ENCODE measurements at regions not wholly inside any gene's neighbourhood (a gene's known extent, or its start where the extent isn't known, plus 50 kb on each side); places are given as distances from the start of the nearest gene placed in this dataset.
"Not testable (repeated sequence)": the region's sequence is repeated elsewhere in the genome, so short reads cannot be mapped to it uniquely, and the experiment has no call there.

DNA sequence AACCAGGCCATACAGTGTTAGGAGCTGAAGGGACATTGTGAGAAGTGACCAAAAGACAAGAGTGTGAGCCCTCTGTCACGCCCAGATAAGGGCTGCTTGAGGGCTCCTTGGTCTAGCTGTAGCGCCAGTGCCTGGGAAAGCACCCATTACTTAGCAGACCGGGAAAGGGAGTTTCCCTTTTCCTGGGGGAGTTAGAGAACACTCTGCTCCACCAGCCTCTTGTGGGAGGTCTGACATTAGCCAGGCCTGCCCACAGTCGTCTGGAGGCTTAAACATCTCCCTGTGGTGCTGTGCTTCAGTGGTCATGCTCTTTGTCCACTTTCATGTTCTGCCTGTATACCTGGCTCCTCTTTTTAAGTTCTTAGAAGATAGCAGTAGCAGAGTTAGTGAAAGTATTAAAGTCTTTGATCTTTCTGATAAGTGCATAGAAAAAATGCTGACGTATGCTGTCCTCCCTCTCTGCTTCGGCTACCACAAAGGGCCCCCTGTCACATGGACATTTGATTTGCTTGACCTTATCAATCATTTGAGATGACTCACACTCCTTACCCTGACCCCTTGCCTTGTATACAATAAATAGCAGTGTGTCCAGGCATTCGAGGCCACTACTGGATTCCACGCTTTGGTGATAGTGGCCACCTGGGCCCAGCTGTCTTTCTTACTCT, 201.5 kb upstream of the ECI2 start:
- ChIA-PET POLR2A (no interaction called here), CTCF (no interaction called here)
- DNase-seq (ENCODE audit: extremely low spot score): no peak
- TF ChIP-seq CTBP1 (IDR thresholded peaks at IDR 0.05; ENCODE audit: borderline replicate concordance) (no peak), FOXM1 (IDR thresholded peaks at IDR 0.05; ENCODE audit: borderline replicate concordance) (no peak)

DNA sequence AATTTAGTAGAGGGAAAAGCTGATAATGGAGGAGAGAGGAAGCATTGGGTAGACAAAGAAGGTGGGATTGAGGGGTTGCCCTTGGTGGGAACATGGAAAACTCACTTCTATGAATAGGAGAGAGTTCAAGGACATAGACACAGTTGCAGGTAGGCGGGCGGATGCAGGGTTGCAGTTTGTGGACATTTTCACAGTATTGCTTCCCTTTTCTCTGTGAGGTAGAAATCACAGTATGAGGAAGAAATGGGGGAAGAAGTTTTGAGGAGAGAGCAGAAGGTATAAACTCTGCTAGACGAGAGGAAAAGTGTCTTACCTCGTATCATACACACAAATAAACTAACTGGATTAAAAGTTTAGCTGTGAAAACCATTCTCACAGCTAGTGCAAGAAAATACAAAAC, 200.7 kb upstream of the ECI2 start:
- ChIA-PET CTCF (no interaction called here), POLR2A (no interaction called here)
- DNase-seq (ENCODE audit: extremely low spot score): no peak
- TF ChIP-seq CTBP1 (IDR thresholded peaks at IDR 0.05; ENCODE audit: borderline replicate concordance) (no peak), HDGF (IDR thresholded peaks at IDR 0.05; ENCODE audit: borderline replicate concordance) (no peak), TARDBP (IDR thresholded peaks at IDR 0.05) (no peak), SP1 (IDR thresholded peaks at IDR 0.05) (no peak), LEF1 (IDR thresholded peaks at IDR 0.05; ENCODE audit: borderline replicate concordance) (no peak), ZNF384 (IDR thresholded peaks at IDR 0.05) (no peak), NFRKB (IDR thresholded peaks at IDR 0.05) (no peak), ELF4 (IDR thresholded peaks at IDR 0.05) (no peak), L3MBTL2 (conservative IDR thresholded peaks at IDR 0.05) (no peak), FOXK2 (IDR thresholded peaks at IDR 0.05) (no peak), FOXA1 (IDR thresholded peaks at IDR 0.05) (no peak), PKNOX1 (IDR thresholded peaks at IDR 0.05) (no peak), BHLHE40 (IDR thresholded peaks at IDR 0.05; ENCODE audit: borderline replicate concordance) (no peak), ARNT (IDR thresholded peaks at IDR 0.05) (no peak), FOXM1 (IDR thresholded peaks at IDR 0.05; ENCODE audit: borderline replicate concordance) (no peak), SUZ12 (IDR thresholded peaks at IDR 0.05) (no peak)

GRCh38 chr6:4334158-4334740, 198.9 kb upstream of the ECI2 start:
- CTCF ChIA-PET; DNase-seq (ENCODE audit: extremely low spot score): not testable (repeated sequence)
- POLR2A ChIA-PET: interaction anchor here (0.7 kb wide), 1 partner anchor 1267 kb away, joined by 3 read pairs; no protein-coding TSS in a partner anchor

DNA sequence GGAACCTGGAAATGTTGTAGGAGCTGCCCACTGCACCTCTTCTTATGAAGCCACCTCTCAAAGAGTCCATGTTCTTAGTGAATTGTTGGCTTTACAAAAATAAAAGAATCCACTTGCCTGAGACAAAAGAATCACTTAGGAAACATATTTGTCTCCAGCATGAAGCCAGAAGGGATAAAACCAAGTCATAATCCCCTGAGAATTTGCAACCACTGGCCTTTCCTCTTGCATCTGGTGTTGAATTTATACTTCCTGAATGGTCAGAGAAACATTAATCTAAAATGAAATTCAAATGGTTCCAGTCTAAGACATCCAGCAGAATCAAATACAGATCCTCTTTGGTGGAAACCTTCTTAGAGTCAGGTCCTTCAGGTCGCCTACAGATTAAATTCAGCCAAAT, 192.5 kb upstream of the ECI2 start:
- ChIA-PET CTCF (no interaction called here), POLR2A (no interaction called here)
- DNase-seq (ENCODE audit: extremely low spot score): no peak
- TF ChIP-seq TARDBP (IDR thresholded peaks at IDR 0.05) (no peak), ELF4 (IDR thresholded peaks at IDR 0.05) (no peak), FOXM1 (IDR thresholded peaks at IDR 0.05; ENCODE audit: borderline replicate concordance) (no peak), SP1 (IDR thresholded peaks at IDR 0.05) (no peak), BHLHE40 (IDR thresholded peaks at IDR 0.05; ENCODE audit: borderline replicate concordance) (no peak)

DNA sequence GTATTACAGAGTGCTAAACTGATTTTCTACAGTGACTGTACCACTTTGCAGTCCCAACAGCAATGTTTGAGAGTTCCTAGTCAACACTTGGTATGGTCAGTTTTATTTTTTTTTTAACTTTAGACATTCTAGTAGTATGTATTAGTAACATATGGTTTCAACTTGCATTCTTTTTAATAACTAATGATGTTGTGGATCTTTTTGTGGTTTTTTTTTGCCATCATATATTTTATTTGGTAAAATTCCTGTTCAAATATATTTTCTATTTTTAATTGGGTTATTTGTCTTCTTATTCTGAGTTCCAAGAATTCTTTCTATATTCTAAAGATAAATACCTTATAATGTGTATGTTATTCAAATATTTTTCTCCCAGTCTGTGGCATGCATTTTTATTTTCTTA, 189.4 kb upstream of the ECI2 start:
- no peak for DNase-seq (ENCODE audit: extremely low spot score)
- no peak for TF ChIP-seq SP1 (IDR thresholded peaks at IDR 0.05)
- no peak for TF ChIP-seq FOXM1 (IDR thresholded peaks at IDR 0.05; ENCODE audit: borderline replicate concordance)
- no peak for TF ChIP-seq L3MBTL2 (conservative IDR thresholded peaks at IDR 0.05)
- no peak for TF ChIP-seq BHLHE40 (IDR thresholded peaks at IDR 0.05; ENCODE audit: borderline replicate concordance)
- no peak for TF ChIP-seq LEF1 (IDR thresholded peaks at IDR 0.05; ENCODE audit: borderline replicate concordance)
- no peak for TF ChIP-seq ARNT (IDR thresholded peaks at IDR 0.05)
- no peak for TF ChIP-seq FOXK2 (IDR thresholded peaks at IDR 0.05)
- no peak for TF ChIP-seq SUZ12 (IDR thresholded peaks at IDR 0.05)
- TF ChIP-seq ZNF384 (IDR thresholded peaks at IDR 0.05): no peak
- TF ChIP-seq FOXA1 (IDR thresholded peaks at IDR 0.05): no peak
- TF ChIP-seq PKNOX1 (IDR thresholded peaks at IDR 0.05): no peak
- CTCF ChIA-PET: no interaction called here
- POLR2A ChIA-PET: no interaction called here

DNA sequence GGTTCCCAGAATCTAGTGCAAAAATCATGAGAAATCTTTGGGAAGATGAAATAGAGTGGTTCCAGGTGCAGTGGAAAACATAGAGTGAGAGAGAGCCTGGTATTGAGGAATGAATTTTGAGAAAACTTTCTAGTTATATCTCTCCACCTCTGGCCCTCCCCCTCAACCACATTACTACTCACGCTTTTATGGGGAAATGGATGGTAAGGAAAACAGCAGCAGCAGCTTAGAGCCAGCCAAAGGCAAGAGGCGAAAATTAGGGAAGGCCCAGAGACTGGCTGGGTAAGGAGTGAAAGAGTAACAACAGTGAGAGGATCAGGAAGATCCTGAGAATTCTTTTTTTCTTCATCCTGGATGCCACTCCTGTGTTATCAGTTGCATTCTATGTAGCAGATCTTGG, 187.9 kb upstream of the ECI2 start:
- DNase-seq (ENCODE audit: extremely low spot score): no peak
- CTCF ChIA-PET: interaction anchor here (0.6 kb wide), 1 partner anchor 131 kb away, joined by 3 read pairs; no protein-coding TSS in a partner anchor
- POLR2A ChIA-PET: no interaction called here

DNA sequence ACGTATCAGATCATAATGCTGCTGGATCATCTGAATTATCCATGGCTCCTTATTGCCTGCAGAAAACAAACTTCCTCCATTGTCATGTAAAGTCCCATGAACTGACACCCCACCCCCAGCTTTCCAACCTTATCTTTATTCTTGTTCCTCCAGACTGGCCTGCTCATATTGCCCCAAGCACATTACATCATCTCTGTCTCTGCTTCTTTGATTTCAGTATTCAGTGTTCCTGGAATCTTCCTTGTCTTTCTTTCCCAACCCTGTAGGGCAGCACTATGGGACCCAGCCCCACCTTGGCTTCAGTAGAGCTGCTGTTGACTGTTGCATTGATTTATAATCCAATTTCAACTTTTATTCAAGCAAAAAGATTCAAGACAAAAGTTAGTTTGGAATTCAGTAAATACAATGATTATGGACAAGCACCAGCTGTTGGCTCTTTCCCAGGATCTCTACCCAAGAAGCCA, 187.5 kb upstream of the ECI2 start:
- CTCF ChIA-PET: interaction anchor here (0.6 kb wide), 1 partner anchor 131 kb away, joined by 3 read pairs; no protein-coding TSS in a partner anchor
- no peak for TF ChIP-seq SP1 (IDR thresholded peaks at IDR 0.05)
- no peak for TF ChIP-seq FOXA1 (IDR thresholded peaks at IDR 0.05)
- TF ChIP-seq PKNOX1 (IDR thresholded peaks at IDR 0.05): no peak
- TF ChIP-seq HDGF (IDR thresholded peaks at IDR 0.05; ENCODE audit: borderline replicate concordance): no peak
- no peak for TF ChIP-seq NFRKB (IDR thresholded peaks at IDR 0.05)
- no peak for TF ChIP-seq ZNF384 (IDR thresholded peaks at IDR 0.05)
- TF ChIP-seq CTBP1 (IDR thresholded peaks at IDR 0.05; ENCODE audit: borderline replicate concordance): no peak
- POLR2A ChIA-PET: interaction anchor here (0.9 to 1.0 kb wide), 2 partner anchors 305 to 704 kb away, joined by 3 to 4 read pairs; no protein-coding TSS in a partner anchor
- DNase-seq (ENCODE audit: extremely low spot score): no peak

More for the DNA sequence above, 187.9 kb upstream of the ECI2 start:
- no peak for TF ChIP-seq BHLHE40 (IDR thresholded peaks at IDR 0.05; ENCODE audit: borderline replicate concordance)
- TF ChIP-seq TARDBP (IDR thresholded peaks at IDR 0.05): no peak
- no peak for TF ChIP-seq ELF4 (IDR thresholded peaks at IDR 0.05)
- no peak for TF ChIP-seq L3MBTL2 (conservative IDR thresholded peaks at IDR 0.05)
- no peak for TF ChIP-seq ARNT (IDR thresholded peaks at IDR 0.05)
- TF ChIP-seq ZNF384 (IDR thresholded peaks at IDR 0.05): no peak
- no peak for TF ChIP-seq HDGF (IDR thresholded peaks at IDR 0.05; ENCODE audit: borderline replicate concordance)
- TF ChIP-seq FOXM1 (IDR thresholded peaks at IDR 0.05; ENCODE audit: borderline replicate concordance): no peak
- no peak for TF ChIP-seq NFRKB (IDR thresholded peaks at IDR 0.05)
- no peak for TF ChIP-seq SP1 (IDR thresholded peaks at IDR 0.05)
- no peak for TF ChIP-seq SUZ12 (IDR thresholded peaks at IDR 0.05)
- no peak for TF ChIP-seq FOXA1 (IDR thresholded peaks at IDR 0.05)
- no peak for TF ChIP-seq LEF1 (IDR thresholded peaks at IDR 0.05; ENCODE audit: borderline replicate concordance)

Measured in HEK293T (cell line).